HL-60 (cell line): ENCODE measurements at regions not wholly inside any gene's neighbourhood (a gene's known extent, or its start where the extent isn't known, plus 50 kb on each side); places are given as distances from the start of the nearest gene placed in this dataset.

ENCODE experiments used
- DNase-seq, 2 experiments: peaks; one replicate each; pipeline ENCODE4 v3.0.0-alpha.2; 2010 to 2020; ENCODE audit warnings: low read depth in 1 of 2, low spot score in 1 of 2
- H3K27ac ChIP-seq: fragments of 250-450 bp; sonication (Bioruptor Pico); replicated peaks from 2 replicates; pipeline ENCODE4 v1.5.1; 2020; ENCODE audit warnings: mild to moderate bottlenecking, moderate library complexity
- H3K27me3 ChIP-seq: fragments of 250-450 bp; sonication (Bioruptor Pico); 2 replicates; pipeline ENCODE4 v1.5.1; 2021; ENCODE audit warnings: mild to moderate bottlenecking, moderate library complexity; ENCODE audit not compliant: insufficient read depth, poor library complexity, severe bottlenecking
- H3K4me3 ChIP-seq: replicated peaks from 2 replicates; pipeline ENCODE4 v1.5.1; 2011; ENCODE audit warnings: mild to moderate bottlenecking, control low read depth, low read length; ENCODE audit not compliant: insufficient read depth
- CTCF ChIP-seq: IDR thresholded peaks from one replicate; pipeline ENCODE4 v1.5.1; 2011; ENCODE audit warnings: low read length, control low read depth, inconsistent platforms; ENCODE audit not compliant: insufficient read depth
- GABPA ChIP-seq: IDR thresholded peaks from 2 replicates; pipeline ENCODE4 v1.6.1; 2012; ENCODE audit warnings: low read depth
- POLR2AphosphoS5 ChIP-seq: IDR thresholded peaks from 2 replicates; pipeline ENCODE4 v1.6.1; 2012; ENCODE audit warnings: low read depth
- REST ChIP-seq: IDR thresholded peaks from 2 replicates; pipeline ENCODE4 v1.6.1; 2012; ENCODE audit warnings: low read depth; ENCODE audit not compliant: insufficient replicate concordance
- SPI1 ChIP-seq: IDR thresholded peaks from 2 replicates; pipeline ENCODE4 v1.6.1; 2012; ENCODE audit warnings: low read depth, mild to moderate bottlenecking, borderline replicate concordance

GRCh38 chr12:78388461-78388860 is 476.1 kb upstream of the SYT1 start:
- TF ChIP-seq GABPA (no peak), REST (no peak), POLR2AphosphoS5 (no peak), CTCF (no peak), SPI1 (no peak)
- no peaks in the 10 kb centered on the region for H3K27me3 ChIP-seq
- no peak overlapping the region for H3K4me3 ChIP-seq
- no peak for DNase-seq
- H3K27ac ChIP-seq: no peak overlapping the region

- DNase-seq: no peak
- TF ChIP-seq GABPA (no peak), POLR2AphosphoS5 (no peak), CTCF (no peak), REST (no peak), SPI1 (no peak)
- no peaks in the 10 kb centered on the region for H3K27me3 ChIP-seq
- H3K4me3 ChIP-seq: no peak overlapping the region
- no peak overlapping the region for H3K27ac ChIP-seq
These were observed 473.7 kb upstream of the SYT1 start for GRCh38 chr12:78390920-78391319.

GRCh38 chr12:78392918-78393317 is 471.7 kb upstream of the SYT1 start:
- no peak overlapping the region for H3K4me3 ChIP-seq
- H3K27ac ChIP-seq: no peak overlapping the region
- no peak for DNase-seq
- no peak for TF ChIP-seq CTCF
- TF ChIP-seq POLR2AphosphoS5: no peak
- no peak for TF ChIP-seq SPI1
- no peak for TF ChIP-seq GABPA
- TF ChIP-seq REST: no peak
- no peaks in the 10 kb centered on the region for H3K27me3 ChIP-seq
